Medulla oblongata (tissue), 1 donor: ENCODE measurements at regions not wholly inside any gene's neighbourhood (a gene's known extent, or its start where the extent isn't known, plus 50 kb on each side); places are given as distances from the start of the nearest gene placed in this dataset.
A peak's percentile ranks its signal among the peaks of the same experiment; 100 is the strongest.

Source experiments
- DNase-seq: peaks from one replicate; pipeline ENCODE4 v3.0.0-alpha.2; 2015; ENCODE audit errors: extremely low spot score

GRCh38 chr3:99118381-99118780 is 216.9 kb upstream of the DCBLD2 start:
- no peak for DNase-seq

GRCh38 chr3:99114565-99115291 is 213.2 kb upstream of the DCBLD2 start:
- DNase-seq, result no peak

- DNase-seq, result no peak
Measured at GRCh38 chr3:99111235-99111634, 209.7 kb upstream of the DCBLD2 start.

GRCh38 chr3:99110401-99110800 is 208.9 kb upstream of the DCBLD2 start:
- no peak for DNase-seq

GRCh38 chr3:99108508-99108907 is 207.0 kb upstream of the DCBLD2 start:
- DNase-seq, result no peak

GRCh38 chr3:99094606-99095005 is 193.1 kb upstream of the DCBLD2 start:
- no peak for DNase-seq

GRCh38 chr3:99087277-99087676 is 185.8 kb upstream of the DCBLD2 start:
- no peak for DNase-seq

- DNase-seq, result no peak
Measured at GRCh38 chr3:99084826-99085225, 183.3 kb upstream of the DCBLD2 start.

- no peak for DNase-seq
Measured at GRCh38 chr3:99084156-99084555, 182.7 kb upstream of the DCBLD2 start.

- no peak for DNase-seq
Measured at GRCh38 chr3:99071096-99071495, 169.6 kb upstream of the DCBLD2 start.

- DNase-seq, result no peak
Measured at GRCh38 chr3:99069973-99070372, 168.5 kb upstream of the DCBLD2 start.

- no peak for DNase-seq
Measured at GRCh38 chr3:99066863-99067262, 165.4 kb upstream of the DCBLD2 start.

GRCh38 chr3:99049164-99049563 is 147.7 kb upstream of the DCBLD2 start:
- DNase-seq, result no peak

- no peak for DNase-seq
Measured at GRCh38 chr3:99041747-99042146, 140.3 kb upstream of the DCBLD2 start.

GRCh38 chr3:99031778-99032177 is 130.3 kb upstream of the DCBLD2 start:
- no peak for DNase-seq

- DNase-seq, result peak; percentile 49
Measured at GRCh38 chr3:99023590-99024192, 122.2 kb upstream of the DCBLD2 start.

GRCh38 chr3:99021466-99021865 is 120.0 kb upstream of the DCBLD2 start:
- DNase-seq, result no peak

GRCh38 chr3:99016452-99016851 is 115.0 kb upstream of the DCBLD2 start:
- no peak for DNase-seq

GRCh38 chr3:99013777-99014315 is 112.4 kb upstream of the DCBLD2 start:
- DNase-seq, result no peak

- no peak for DNase-seq
Measured at GRCh38 chr3:99013077-99013476, 111.6 kb upstream of the DCBLD2 start.

- no peak for DNase-seq
Measured at GRCh38 chr3:99012051-99012450, 110.6 kb upstream of the DCBLD2 start.

- DNase-seq, result no peak
Measured at GRCh38 chr3:99009851-99010250, 108.4 kb upstream of the DCBLD2 start.

- DNase-seq, result no peak
Measured at GRCh38 chr3:99006686-99007085, 105.2 kb upstream of the DCBLD2 start.
